Skeletal muscle tissue (tissue), 3 donors: ENCODE measurements at regions not wholly inside any gene's neighbourhood (a gene's known extent, or its start where the extent isn't known, plus 50 kb on each side); places are given as distances from the start of the nearest gene placed in this dataset.

Experiments used
- H3K27ac ChIP-seq: one replicate; pipeline ENCODE4 v1.7.0; 2013; ENCODE audit warnings: mild to moderate bottlenecking, low read depth, low read length, inconsistent platforms
- H3K27me3 ChIP-seq, 3 donors: one replicate each; pipeline ENCODE4 v1.7.0; 2013; ENCODE audit warnings: low read length in 3 of 3; ENCODE audit not compliant: control insufficient read depth in 3 of 3, insufficient read depth in 3 of 3
- H3K36me3 ChIP-seq, 3 donors: one replicate each; pipeline ENCODE4 v1.7.0; 2013; ENCODE audit warnings: low read length in 3 of 3; ENCODE audit not compliant: control insufficient read depth in 3 of 3, insufficient read depth in 3 of 3
- H3K4me1 ChIP-seq, 3 donors: one replicate each; pipeline ENCODE4 v1.7.0; 2013; ENCODE audit warnings: low read length in 3 of 3, mild to moderate bottlenecking in 3 of 3; ENCODE audit not compliant: control insufficient read depth in 3 of 3, insufficient read depth in 3 of 3
- H3K4me3 ChIP-seq, 3 donors: one replicate each; pipeline ENCODE4 v1.7.0; 2013; ENCODE audit warnings: low read length in 3 of 3
- H3K9ac ChIP-seq, 3 donors: one replicate each; pipeline ENCODE4 v1.7.0; 2013; ENCODE audit warnings: low read length in 3 of 3, mild to moderate bottlenecking in 3 of 3, moderate library complexity in 2 of 3, low read depth in 1 of 3
- H3K9me3 ChIP-seq, 3 donors: one replicate each; pipeline ENCODE4 v1.7.0; 2013; ENCODE audit warnings: low read length in 3 of 3; ENCODE audit not compliant: control insufficient read depth in 3 of 3
- donor health status: Osteomylitis.

- Histone ChIP-seq H3K4me1 (no peaks in the 10 kb centered on the region), H3K9me3 (no peaks in the 10 kb centered on the region), H3K36me3 (no peaks in the 10 kb centered on the region), H3K9ac (no peak overlapping the region), H3K27ac (no peak overlapping the region), H3K4me3 (no peak overlapping the region), H3K27me3 (no peaks in the 10 kb centered on the region)
Observed at GRCh38 chr10:25707572-25707971, 226.5 kb upstream of the MYO3A start.

GRCh38 chr10:25707976-25708671 lies 225.9 kb upstream of the MYO3A start:
- Histone ChIP-seq H3K27me3 (no peaks in the 10 kb centered on the region), H3K4me1 (no peaks in the 10 kb centered on the region), H3K4me3 (no peak overlapping the region), H3K9ac (no peak overlapping the region), H3K27ac (no peak overlapping the region), H3K36me3 (no peaks in the 10 kb centered on the region), H3K9me3 (no peaks in the 10 kb centered on the region)

GRCh38 chr10:25713894-25714240 lies 220.2 kb upstream of the MYO3A start:
- no peaks in the 10 kb centered on the region for H3K9me3 ChIP-seq
- H3K9ac ChIP-seq, result no peak overlapping the region
- H3K36me3 ChIP-seq, result no peaks in the 10 kb centered on the region
- H3K4me3 ChIP-seq, result no peak overlapping the region
- no peaks in the 10 kb centered on the region for H3K4me1 ChIP-seq
- H3K27ac ChIP-seq, result no peak overlapping the region
- no peaks in the 10 kb centered on the region for H3K27me3 ChIP-seq

GRCh38 chr10:25724241-25724640 lies 209.8 kb upstream of the MYO3A start:
- Histone ChIP-seq H3K27ac (no peak overlapping the region), H3K4me3 (no peak overlapping the region), H3K4me1 (no peaks in the 10 kb centered on the region), H3K9ac (no peak overlapping the region), H3K36me3 (no peaks in the 10 kb centered on the region), H3K9me3 (no peaks in the 10 kb centered on the region), H3K27me3 (peaks cover 0 to 2% (median 0%) of the 10 kb centered on the region in 3 donors)

GRCh38 chr10:25725917-25726716 lies 207.9 kb upstream of the MYO3A start:
- H3K27me3 ChIP-seq, result peaks cover 0 to 2% (median 2%) of the 10 kb centered on the region in 3 donors
- H3K4me1 ChIP-seq, result no peaks in the 10 kb centered on the region

GRCh38 chr10:25738776-25739175 lies 195.3 kb upstream of the MYO3A start:
- H3K9ac ChIP-seq, result no peak overlapping the region
- H3K4me1 ChIP-seq, result no peaks in the 10 kb centered on the region
- no peak overlapping the region for H3K4me3 ChIP-seq
- no peaks in the 10 kb centered on the region for H3K27me3 ChIP-seq
- no peak overlapping the region for H3K27ac ChIP-seq
- H3K36me3 ChIP-seq, result no peaks in the 10 kb centered on the region
- no peaks in the 10 kb centered on the region for H3K9me3 ChIP-seq

More at GRCh38 chr10:25725917-25726716, 207.9 kb upstream of the MYO3A start:
- Histone ChIP-seq H3K4me3 (no peak overlapping the region), H3K27ac (no peak overlapping the region), H3K9ac (no peak overlapping the region), H3K36me3 (no peaks in the 10 kb centered on the region), H3K9me3 (no peaks in the 10 kb centered on the region)

GRCh38 chr10:25743832-25744231 lies 190.2 kb upstream of the MYO3A start:
- Histone ChIP-seq H3K9ac (no peak overlapping the region), H3K36me3 (no peaks in the 10 kb centered on the region), H3K4me1 (no peaks in the 10 kb centered on the region)

GRCh38 chr10:25744574-25744973 lies 189.5 kb upstream of the MYO3A start:
- Histone ChIP-seq H3K27me3 (no peaks in the 10 kb centered on the region), H3K9ac (no peak overlapping the region), H3K36me3 (no peaks in the 10 kb centered on the region), H3K4me1 (no peaks in the 10 kb centered on the region), H3K9me3 (no peaks in the 10 kb centered on the region), H3K27ac (no peak overlapping the region), H3K4me3 (no peak overlapping the region)

More at GRCh38 chr10:25743832-25744231, 190.2 kb upstream of the MYO3A start:
- Histone ChIP-seq H3K4me3 (no peak overlapping the region), H3K9me3 (no peaks in the 10 kb centered on the region), H3K27ac (no peak overlapping the region), H3K27me3 (no peaks in the 10 kb centered on the region)

- Histone ChIP-seq H3K27ac (no peak overlapping the region), H3K36me3 (no peaks in the 10 kb centered on the region), H3K4me1 (no peaks in the 10 kb centered on the region), H3K4me3 (no peak overlapping the region), H3K27me3 (no peaks in the 10 kb centered on the region), H3K9ac (no peak overlapping the region), H3K9me3 (no peaks in the 10 kb centered on the region)
Observed at GRCh38 chr10:25745976-25746375, 188.1 kb upstream of the MYO3A start.

- H3K27ac ChIP-seq, result no peak overlapping the region
- H3K9ac ChIP-seq, result no peak overlapping the region
- no peaks in the 10 kb centered on the region for H3K4me1 ChIP-seq
- no peaks in the 10 kb centered on the region for H3K27me3 ChIP-seq
- H3K9me3 ChIP-seq, result no peaks in the 10 kb centered on the region
- H3K4me3 ChIP-seq, result no peak overlapping the region
- H3K36me3 ChIP-seq, result no peaks in the 10 kb centered on the region
Observed at GRCh38 chr10:25747084-25747483, 186.9 kb upstream of the MYO3A start.
